ENCODE measurements at regions not wholly inside any gene's neighbourhood (a gene's known extent, or its start where the extent isn't known, plus 50 kb on each side); places are given as distances from the start of the nearest gene placed in this dataset.

- Histone ChIP-seq H3K27ac (no peak overlapping the region), H3K4me1 (no peaks in the 10 kb centered on the region), H3K36me3 (ENCODE audit: insufficient read depth in 1 of 2, low read depth in 1 of 2) (no peaks in the 10 kb centered on the region), H3K4me3 (no peak overlapping the region), H3K27me3 (ENCODE audit: insufficient read depth in 3 of 3, low read length in 2 of 3) (no peaks in the 10 kb centered on the region), H3K9me3 (peaks cover 7% of the 10 kb centered on the region)
- TF ChIP-seq, protein P1, sequence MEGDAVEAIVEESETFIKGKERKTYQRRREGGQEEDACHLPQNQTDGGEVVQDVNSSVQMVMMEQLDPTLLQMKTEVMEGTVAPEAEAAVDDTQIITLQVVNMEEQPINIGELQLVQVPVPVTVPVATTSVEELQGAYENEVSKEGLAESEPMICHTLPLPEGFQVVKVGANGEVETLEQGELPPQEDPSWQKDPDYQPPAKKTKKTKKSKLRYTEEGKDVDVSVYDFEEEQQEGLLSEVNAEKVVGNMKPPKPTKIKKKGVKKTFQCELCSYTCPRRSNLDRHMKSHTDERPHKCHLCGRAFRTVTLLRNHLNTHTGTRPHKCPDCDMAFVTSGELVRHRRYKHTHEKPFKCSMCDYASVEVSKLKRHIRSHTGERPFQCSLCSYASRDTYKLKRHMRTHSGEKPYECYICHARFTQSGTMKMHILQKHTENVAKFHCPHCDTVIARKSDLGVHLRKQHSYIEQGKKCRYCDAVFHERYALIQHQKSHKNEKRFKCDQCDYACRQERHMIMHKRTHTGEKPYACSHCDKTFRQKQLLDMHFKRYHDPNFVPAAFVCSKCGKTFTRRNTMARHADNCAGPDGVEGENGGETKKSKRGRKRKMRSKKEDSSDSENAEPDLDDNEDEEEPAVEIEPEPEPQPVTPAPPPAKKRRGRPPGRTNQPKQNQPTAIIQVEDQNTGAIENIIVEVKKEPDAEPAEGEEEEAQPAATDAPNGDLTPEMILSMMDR (IDR thresholded peaks at IDR 0.05): no peak
- no peak for DNase-seq
- no peak for ATAC-seq
- 10 to 15% (median 10%) methylated on average over 2 of the region's 2 CpGs for WGBS, 3 donors
- intact Hi-C loops (cut with DNase I): loop anchor here in 1 of 2 donors (10.0 kb wide), 1 partner anchor 64 kb away; no protein-coding TSS in a partner anchor
Measured at GRCh38 chr7:63080406-63080805, 918.2 kb upstream of the ZNF722 start.

GRCh38 chr7:63080831-63081230 lies 917.8 kb upstream of the ZNF722 start:
- Histone ChIP-seq H3K9me3 (peaks cover 8% of the 10 kb centered on the region), H3K4me3 (no peak overlapping the region), H3K36me3 (ENCODE audit: insufficient read depth in 1 of 2, low read depth in 1 of 2) (no peaks in the 10 kb centered on the region), H3K27me3 (ENCODE audit: insufficient read depth in 3 of 3, low read length in 2 of 3) (no peaks in the 10 kb centered on the region), H3K27ac (no peak overlapping the region), H3K4me1 (no peaks in the 10 kb centered on the region)
- TF ChIP-seq, protein P1 (IDR thresholded peaks at IDR 0.05): no peak
- DNase-seq (no peak), ATAC-seq (no peak)
- intact Hi-C loops (cut with DNase I): loop anchor here in 1 of 2 donors (10.0 kb wide), 1 partner anchor 64 kb away; no protein-coding TSS in a partner anchor
- WGBS, 3 donors: 41 to 45% (median 42%) methylated on average over 4 of the region's 4 CpGs

DNA sequence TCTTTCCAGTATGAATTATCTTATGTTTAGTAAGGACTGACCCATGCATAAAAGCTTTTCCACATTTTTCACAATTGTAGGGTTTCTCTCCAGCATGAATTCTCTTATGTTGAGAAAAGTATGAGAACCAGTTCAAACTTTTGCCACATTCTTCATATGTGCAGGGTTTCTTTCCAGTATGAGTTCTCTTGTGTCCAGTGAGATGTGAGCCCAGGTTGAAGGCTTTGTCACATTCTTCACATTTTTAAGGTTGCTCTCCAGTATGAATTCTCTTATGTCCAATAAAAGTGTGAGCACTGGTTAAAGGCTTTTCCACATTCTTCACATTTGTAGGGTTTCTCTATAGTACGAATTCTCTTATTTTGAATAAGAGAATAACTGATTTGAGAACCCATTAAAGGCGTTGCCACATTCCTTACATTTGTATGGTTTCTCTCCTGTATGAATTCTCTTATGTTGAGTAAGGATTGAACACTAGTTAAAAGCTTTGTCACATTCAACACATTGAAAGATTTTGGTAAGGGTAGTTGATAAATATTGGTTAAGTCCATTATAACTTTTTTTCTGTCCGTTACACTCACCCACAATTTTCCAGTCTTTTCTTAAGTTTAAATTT lies 911.0 kb upstream of the ZNF722 start:
- Histone ChIP-seq H3K4me1 (no peaks in the 10 kb centered on the region), H3K27me3 (ENCODE audit: insufficient read depth in 3 of 3, low read length in 2 of 3) (no peaks in the 10 kb centered on the region), H3K9me3 (peaks cover 67% of the 10 kb centered on the region), H3K27ac (no peak overlapping the region), H3K4me3 (no peak overlapping the region), H3K36me3 (ENCODE audit: insufficient read depth in 1 of 2, low read depth in 1 of 2) (no peaks in the 10 kb centered on the region)
- intact Hi-C loops (cut with DNase I): loop anchor here in 1 of 2 donors (10.0 kb wide), 1 partner anchor 57 kb away; no protein-coding TSS in a partner anchor
- DNase-seq (no peak), ATAC-seq (no peak)
- TF ChIP-seq, protein P1 (IDR thresholded peaks at IDR 0.05): no peak
- 56 to 60% (median 58%) methylated on average over 3 of the region's 3 CpGs for WGBS, 3 donors

GRCh38 chr7:63092951-63093350 lies 905.7 kb upstream of the ZNF722 start:
- Histone ChIP-seq H3K4me1 (no peaks in the 10 kb centered on the region), H3K27me3 (ENCODE audit: insufficient read depth in 3 of 3, low read length in 2 of 3) (no peaks in the 10 kb centered on the region), H3K27ac (no peak overlapping the region), H3K4me3 (no peak overlapping the region), H3K36me3 (ENCODE audit: insufficient read depth in 1 of 2, low read depth in 1 of 2) (no peaks in the 10 kb centered on the region), H3K9me3 (peaks cover 46% of the 10 kb centered on the region)
- 62 to 70% (median 65%) methylated on average over 7 of the region's 7 CpGs for WGBS, 3 donors
- DNase-seq: no peak
- TF ChIP-seq, protein P1 (IDR thresholded peaks at IDR 0.05): no peak
- intact Hi-C loops (cut with DNase I): no loop called here
- ATAC-seq: no peak

GRCh38 chr7:63093481-63093880 lies 905.2 kb upstream of the ZNF722 start:
- H3K9me3 ChIP-seq: peaks cover 41% of the 10 kb centered on the region
- intact Hi-C loops (cut with DNase I): no loop called here
- no peak overlapping the region for H3K27ac ChIP-seq
- H3K27me3 ChIP-seq (ENCODE audit: insufficient read depth in 3 of 3, low read length in 2 of 3): no peaks in the 10 kb centered on the region
- TF ChIP-seq, protein P1 (IDR thresholded peaks at IDR 0.05): no peak
- H3K36me3 ChIP-seq (ENCODE audit: insufficient read depth in 1 of 2, low read depth in 1 of 2): no peaks in the 10 kb centered on the region
- no peak overlapping the region for H3K4me3 ChIP-seq
- WGBS, 3 donors: 58 to 72% (median 68%) methylated on average over 1 of the region's 1 CpG
- ATAC-seq: no peak
- no peak for DNase-seq
- H3K4me1 ChIP-seq: no peaks in the 10 kb centered on the region

Measured in psoas muscle (tissue), 7 donors.